ENCODE measurements at regions not wholly inside any gene's neighbourhood (a gene's known extent, or its start where the extent isn't known, plus 50 kb on each side); places are given as distances from the start of the nearest gene placed in this dataset.

- no peak for TF ChIP-seq POLR2A (IDR thresholded peaks at IDR 0.05; ENCODE audit: borderline replicate concordance, extremely low read depth, insufficient read depth, insufficient read length)
- TF ChIP-seq CTCF (IDR thresholded peaks at IDR 0.05 in 2 of 3, conservative IDR thresholded peaks at IDR 0.05 in 1 of 3; ENCODE audit: borderline replicate concordance in 1 of 3, insufficient read depth in 1 of 3, low read depth in 2 of 3, low read length in 2 of 3) = no peak
These were observed 469.7 kb upstream of the JAG1 start for GRCh38 chr20:11143481-11143880.
